ENCODE measurements at regions not wholly inside any gene's neighbourhood (a gene's known extent, or its start where the extent isn't known, plus 50 kb on each side); places are given as distances from the start of the nearest gene placed in this dataset.
"Not testable (repeated sequence)": the region's sequence is repeated elsewhere in the genome, so short reads cannot be mapped to it uniquely, and the experiment has no call there.

GRCh38 chr6:60991427-60992028 is 1294.5 kb downstream of the KHDRBS2 start:
- intact Hi-C loops (cut with micrococcal nuclease; ENCODE audit: unreplicated experiment), result no loop called here
- Histone ChIP-seq H3K9me3 (ENCODE audit: control insufficient read depth, insufficient read depth, low read depth, low read length) (0 out of 2 replicates have a peak, but pooled peaks cover 3% of the 10 kb centered on the region), H3K4me3 (ENCODE audit: low read depth in 2 of 2, low read length in 2 of 2) (no peak overlapping the region), H3K4me1 (ENCODE audit: control insufficient read depth, insufficient read depth, low read length) (no peaks in the 10 kb centered on the region), H3K36me3 (ENCODE audit: control insufficient read depth, insufficient read depth, low read length) (no peaks in the 10 kb centered on the region), H3K27ac (ENCODE audit: low read length) (no peak overlapping the region), H3K27me3 (ENCODE audit: control insufficient read depth, insufficient read depth, low read length) (no peaks in the 10 kb centered on the region)
- in situ Hi-C loops (cut with HindIII; ENCODE audit: low pct_unique_long_range_greater_than_20kb, low sequenced_read_pairs), result no loop called here
- TF ChIP-seq SIN3A (IDR thresholded peaks at IDR 0.05; ENCODE audit: borderline replicate concordance, insufficient read depth, low read depth, low read length) (no peak), REST (IDR thresholded peaks at IDR 0.05; ENCODE audit: insufficient read depth in 1 of 2, low read depth in 2 of 2, low read length in 1 of 2) (no peak), TCF7L2 (IDR thresholded peaks at IDR 0.05; ENCODE audit: low read depth, low read length) (no peak), POLR2AphosphoS5 (IDR thresholded peaks at IDR 0.05; ENCODE audit: low read depth, low read length) (no peak), CTCF (IDR thresholded peaks at IDR 0.05) (no peak)
- ATAC-seq (no peak), DNase-seq (ENCODE audit: low read depth, low spot score) (no peak)
- ChIA-PET CTCF (no interaction called here), POLR2A (no interaction called here)
- BruUV-seq (replicated peaks), result no TSS peak

- ChIA-PET CTCF (no interaction called here), POLR2A (no interaction called here)
- no TSS peak for BruUV-seq (replicated peaks)
- intact Hi-C loops (cut with micrococcal nuclease; ENCODE audit: unreplicated experiment) (no loop called here), in situ Hi-C loops (cut with HindIII; ENCODE audit: low pct_unique_long_range_greater_than_20kb, low sequenced_read_pairs) (no loop called here)
- Histone ChIP-seq H3K27me3 (ENCODE audit: control insufficient read depth, insufficient read depth, low read length) (no peaks in the 10 kb centered on the region), H3K36me3 (ENCODE audit: control insufficient read depth, insufficient read depth, low read length) (no peaks in the 10 kb centered on the region), H3K9me3 (ENCODE audit: control insufficient read depth, insufficient read depth, low read depth, low read length) (no peaks in the 10 kb centered on the region), H3K4me3 (ENCODE audit: low read depth in 2 of 2, low read length in 2 of 2) (no peak overlapping the region), H3K4me1 (ENCODE audit: control insufficient read depth, insufficient read depth, low read length) (no peaks in the 10 kb centered on the region), H3K27ac (ENCODE audit: low read length) (no peak overlapping the region)
- no peak for TF ChIP-seq SIN3A (IDR thresholded peaks at IDR 0.05; ENCODE audit: borderline replicate concordance, insufficient read depth, low read depth, low read length)
- TF ChIP-seq POLR2AphosphoS5 (IDR thresholded peaks at IDR 0.05; ENCODE audit: low read depth, low read length), result no peak
- TF ChIP-seq TCF7L2 (IDR thresholded peaks at IDR 0.05; ENCODE audit: low read depth, low read length), result no peak
- no peak for TF ChIP-seq REST (IDR thresholded peaks at IDR 0.05; ENCODE audit: insufficient read depth in 1 of 2, low read depth in 2 of 2, low read length in 1 of 2)
- TF ChIP-seq CTCF (IDR thresholded peaks at IDR 0.05), result no peak
- no peak for ATAC-seq
- no peak for DNase-seq (ENCODE audit: low read depth, low spot score)
Observed at GRCh38 chr6:60952500-60952899, 1333.5 kb downstream of the KHDRBS2 start.

GRCh38 chr6:60950221-60950923 is 1335.7 kb downstream of the KHDRBS2 start:
- POLR2A ChIA-PET; H3K4me1 ChIP-seq (ENCODE audit: control insufficient read depth, insufficient read depth, low read length); DNase-seq (ENCODE audit: low read depth, low spot score); H3K4me3 ChIP-seq (ENCODE audit: low read depth in 2 of 2, low read length in 2 of 2); intact Hi-C loops (cut with micrococcal nuclease; ENCODE audit: unreplicated experiment); in situ Hi-C loops (cut with HindIII; ENCODE audit: low pct_unique_long_range_greater_than_20kb, low sequenced_read_pairs); H3K36me3 ChIP-seq (ENCODE audit: control insufficient read depth, insufficient read depth, low read length); H3K27me3 ChIP-seq (ENCODE audit: control insufficient read depth, insufficient read depth, low read length); BruUV-seq (replicated peaks); H3K27ac ChIP-seq (ENCODE audit: low read length); ATAC-seq; H3K9me3 ChIP-seq (ENCODE audit: control insufficient read depth, insufficient read depth, low read depth, low read length); CTCF ChIA-PET: not testable (repeated sequence)
